Neural crest cell (in vitro differentiated cells): ENCODE measurements at regions not wholly inside any gene's neighbourhood (a gene's known extent, or its start where the extent isn't known, plus 50 kb on each side); places are given as distances from the start of the nearest gene placed in this dataset.

ENCODE experiments used
- DNase-seq: peaks from one replicate; pipeline ENCODE4 v3.0.0; 2021; ENCODE audit warnings: low read depth, mixed read lengths, low spot score
- H3K27ac Mint-ChIP-seq: one replicate; pipeline ENCODE4 v1.8.0; 2021; ENCODE audit warnings: mild to moderate bottlenecking, mixed read lengths; ENCODE audit not compliant: unreplicated experiment
- H3K27me3 Mint-ChIP-seq: 2 replicates; pipeline ENCODE4 v1.8.0; 2021; ENCODE audit warnings: low read depth, mild to moderate bottlenecking, mixed read lengths
- H3K36me3 Mint-ChIP-seq: 2 replicates; pipeline ENCODE4 v1.8.0; 2021; ENCODE audit warnings: low read depth, mild to moderate bottlenecking, mixed read lengths
- H3K4me1 Mint-ChIP-seq: 2 replicates; pipeline ENCODE4 v1.8.0; 2021; ENCODE audit warnings: mixed read lengths
- H3K4me3 Mint-ChIP-seq: one replicate; pipeline ENCODE4 v1.8.0; 2021; ENCODE audit warnings: mild to moderate bottlenecking, mixed read lengths
- H3K9me3 Mint-ChIP-seq: 2 replicates; pipeline ENCODE4 v1.8.0; 2021; ENCODE audit warnings: mixed read lengths
- CTCF ChIP-seq: fragments of 200-600 bp; sonication (generic); conservative IDR thresholded peaks from 2 replicates; pipeline ENCODE4 v1.5.0; 2021; ENCODE audit warnings: antibody characterized with exemption, mild to moderate bottlenecking

- Mint-ChIP-seq H3K27ac (no peak overlapping the region), H3K36me3 (peaks cover 2% of the 10 kb centered on the region), H3K27me3 (no peaks in the 10 kb centered on the region), H3K4me1 (peaks cover 7% of the 10 kb centered on the region), H3K9me3 (peaks cover 8% of the 10 kb centered on the region), H3K4me3 (no peak overlapping the region)
- DNase-seq, result no peak
- TF ChIP-seq CTCF, result no peak
Observed at GRCh38 chr2:240364582-240364960, 70.9 kb upstream of the GPC1 start.

- peaks cover 10% of the 10 kb centered on the region for H3K4me1 Mint-ChIP-seq
- no peak for TF ChIP-seq CTCF
- H3K9me3 Mint-ChIP-seq, result peaks cover 8% of the 10 kb centered on the region
- DNase-seq, result no peak
- peaks cover 2% of the 10 kb centered on the region for H3K36me3 Mint-ChIP-seq
- H3K4me3 Mint-ChIP-seq, result no peak overlapping the region
- no peaks in the 10 kb centered on the region for H3K27me3 Mint-ChIP-seq
- no peak overlapping the region for H3K27ac Mint-ChIP-seq
Observed at GRCh38 chr2:240364961-240365775, 70.3 kb upstream of the GPC1 start.

GRCh38 chr2:240365971-240366471 lies 69.4 kb upstream of the GPC1 start:
- no peaks in the 10 kb centered on the region for H3K36me3 Mint-ChIP-seq
- no peak overlapping the region for H3K27ac Mint-ChIP-seq
- no peak overlapping the region for H3K4me3 Mint-ChIP-seq
- TF ChIP-seq CTCF, result no peak
- H3K4me1 Mint-ChIP-seq, result peaks cover 11% of the 10 kb centered on the region
- DNase-seq, result no peak
- H3K9me3 Mint-ChIP-seq, result peaks cover 3% of the 10 kb centered on the region
- no peaks in the 10 kb centered on the region for H3K27me3 Mint-ChIP-seq

- no peaks in the 10 kb centered on the region for H3K36me3 Mint-ChIP-seq
- no peak for TF ChIP-seq CTCF
- no peak overlapping the region for H3K27ac Mint-ChIP-seq
- no peak overlapping the region for H3K4me3 Mint-ChIP-seq
- no peaks in the 10 kb centered on the region for H3K27me3 Mint-ChIP-seq
- no peak for DNase-seq
- peaks cover 18% of the 10 kb centered on the region for H3K4me1 Mint-ChIP-seq
- H3K9me3 Mint-ChIP-seq, result no peaks in the 10 kb centered on the region
Observed at GRCh38 chr2:240366901-240367300, 68.6 kb upstream of the GPC1 start.

- Mint-ChIP-seq H3K36me3 (no peaks in the 10 kb centered on the region), H3K4me1 (peaks cover 18% of the 10 kb centered on the region)
Observed at GRCh38 chr2:240367721-240368120, 67.7 kb upstream of the GPC1 start.

More at GRCh38 chr2:240367721-240368120, 67.7 kb upstream of the GPC1 start:
- Mint-ChIP-seq H3K27me3 (no peaks in the 10 kb centered on the region), H3K4me3 (no peak overlapping the region), H3K27ac (no peak overlapping the region), H3K9me3 (no peaks in the 10 kb centered on the region)
- TF ChIP-seq CTCF, result no peak
- no peak for DNase-seq
